ENCODE measurements at regions not wholly inside any gene's neighbourhood (a gene's known extent, or its start where the extent isn't known, plus 50 kb on each side); places are given as distances from the start of the nearest gene placed in this dataset.

- no peaks in the 10 kb centered on the region for H3K4me1 Mint-ChIP-seq
- DNase-seq (no peak), ATAC-seq (no peak)
- no peak overlapping the region for H3K27ac Mint-ChIP-seq
- H3K36me3 Mint-ChIP-seq (ENCODE audit: low read depth), result no peaks in the 10 kb centered on the region
- no peak overlapping the region for H3K4me3 Mint-ChIP-seq
- H3K9me3 ChIP-seq (ENCODE audit: control insufficient read depth, low read length, poor library complexity, severe bottlenecking), result no peaks in the 10 kb centered on the region
- H3K27me3 Mint-ChIP-seq, result no peaks in the 10 kb centered on the region
Measured at GRCh38 chr10:130757821-130758489, 553.6 kb downstream of the TCERG1L start.

- no peak for ATAC-seq
Measured at GRCh38 chr10:130758529-130758928, 553.0 kb downstream of the TCERG1L start.

DNA sequence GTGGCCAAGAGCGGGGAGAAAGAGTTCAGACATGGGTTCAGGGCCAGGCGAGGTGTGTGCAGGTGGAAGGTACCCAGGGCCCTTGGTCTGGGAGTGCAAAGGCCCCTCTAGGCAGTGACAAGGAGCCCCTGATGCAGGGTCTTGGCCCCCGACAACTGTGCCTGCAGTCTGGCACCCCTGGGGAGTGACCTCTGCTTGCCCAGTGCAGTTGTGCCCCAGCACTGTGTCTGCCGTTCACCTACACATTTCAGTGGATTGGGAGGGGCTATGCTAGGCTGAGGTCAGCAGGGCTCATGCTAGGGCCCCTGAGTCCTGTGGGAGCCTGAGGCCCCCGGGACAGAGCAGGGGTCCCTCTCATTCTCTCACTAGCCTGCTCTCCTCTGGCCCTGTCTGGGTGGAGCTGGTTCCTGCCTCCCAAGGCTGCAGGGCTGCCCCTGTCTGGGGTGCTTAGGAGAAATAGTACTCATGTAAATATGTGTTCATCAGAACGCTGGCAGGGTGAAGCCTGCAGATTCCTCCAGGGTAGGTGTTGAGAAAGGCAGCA lies 550.4 kb downstream of the TCERG1L start:
- no peaks in the 10 kb centered on the region for H3K4me1 Mint-ChIP-seq
- no peaks in the 10 kb centered on the region for H3K9me3 ChIP-seq (ENCODE audit: control insufficient read depth, low read length, poor library complexity, severe bottlenecking)
- peaks cover 2% of the 10 kb centered on the region for H3K36me3 Mint-ChIP-seq (ENCODE audit: low read depth)
- DNase-seq, result no peak
- H3K27ac Mint-ChIP-seq, result no peak overlapping the region
- no peak overlapping the region for H3K4me3 Mint-ChIP-seq
- no peak for ATAC-seq
- H3K27me3 Mint-ChIP-seq, result no peaks in the 10 kb centered on the region

More at GRCh38 chr10:130758529-130758928, 553.0 kb downstream of the TCERG1L start:
- H3K36me3 Mint-ChIP-seq (ENCODE audit: low read depth), result no peaks in the 10 kb centered on the region
- H3K27me3 Mint-ChIP-seq, result no peaks in the 10 kb centered on the region
- no peak overlapping the region for H3K4me3 Mint-ChIP-seq
- DNase-seq, result no peak
- no peaks in the 10 kb centered on the region for H3K9me3 ChIP-seq (ENCODE audit: control insufficient read depth, low read length, poor library complexity, severe bottlenecking)
- no peaks in the 10 kb centered on the region for H3K4me1 Mint-ChIP-seq
- H3K27ac Mint-ChIP-seq, result no peak overlapping the region

- H3K4me1 Mint-ChIP-seq, result no peaks in the 10 kb centered on the region
- H3K36me3 Mint-ChIP-seq (ENCODE audit: low read depth), result peaks cover 3% of the 10 kb centered on the region
- H3K27me3 Mint-ChIP-seq, result no peaks in the 10 kb centered on the region
- no peak overlapping the region for H3K27ac Mint-ChIP-seq
- ATAC-seq, result no peak
- DNase-seq, result no peak
- no peaks in the 10 kb centered on the region for H3K9me3 ChIP-seq (ENCODE audit: control insufficient read depth, low read length, poor library complexity, severe bottlenecking)
- H3K4me3 Mint-ChIP-seq, result no peak overlapping the region
Measured at GRCh38 chr10:130761788-130762301, 549.7 kb downstream of the TCERG1L start.

- peaks cover 3% of the 10 kb centered on the region for H3K36me3 Mint-ChIP-seq (ENCODE audit: low read depth)
- no peaks in the 10 kb centered on the region for H3K27me3 Mint-ChIP-seq
- no peaks in the 10 kb centered on the region for H3K9me3 ChIP-seq (ENCODE audit: control insufficient read depth, low read length, poor library complexity, severe bottlenecking)
- H3K4me3 Mint-ChIP-seq, result no peak overlapping the region
- no peak overlapping the region for H3K27ac Mint-ChIP-seq
- no peaks in the 10 kb centered on the region for H3K4me1 Mint-ChIP-seq
- ATAC-seq (no peak), DNase-seq (no peak)
Measured at GRCh38 chr10:130762491-130762890, 549.0 kb downstream of the TCERG1L start.

DNA sequence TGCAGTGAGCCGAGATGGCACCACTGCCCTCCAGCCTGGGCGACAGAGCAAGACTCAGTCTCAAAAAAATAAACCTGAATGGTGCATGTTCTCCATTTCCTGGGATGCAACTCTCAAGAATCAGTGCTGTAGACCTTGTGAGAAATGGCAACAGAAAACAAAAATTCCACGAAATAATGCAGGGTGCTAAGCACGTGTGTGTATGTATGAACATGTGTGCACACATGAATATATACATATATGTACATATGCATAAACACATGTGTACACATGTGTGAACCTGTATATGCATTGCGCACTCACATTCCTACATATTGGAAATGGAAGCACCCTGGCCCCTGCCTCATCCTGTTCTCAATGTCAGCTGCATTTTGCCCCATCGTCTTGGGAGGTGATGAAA lies 548.5 kb downstream of the TCERG1L start:
- Mint-ChIP-seq H3K27me3 (no peaks in the 10 kb centered on the region), H3K4me3 (no peak overlapping the region), H3K36me3 (ENCODE audit: low read depth) (peaks cover 3% of the 10 kb centered on the region), H3K27ac (no peak overlapping the region), H3K4me1 (no peaks in the 10 kb centered on the region)
- DNase-seq, result no peak
- no peaks in the 10 kb centered on the region for H3K9me3 ChIP-seq (ENCODE audit: control insufficient read depth, low read length, poor library complexity, severe bottlenecking)
- ATAC-seq, result no peak

DNA sequence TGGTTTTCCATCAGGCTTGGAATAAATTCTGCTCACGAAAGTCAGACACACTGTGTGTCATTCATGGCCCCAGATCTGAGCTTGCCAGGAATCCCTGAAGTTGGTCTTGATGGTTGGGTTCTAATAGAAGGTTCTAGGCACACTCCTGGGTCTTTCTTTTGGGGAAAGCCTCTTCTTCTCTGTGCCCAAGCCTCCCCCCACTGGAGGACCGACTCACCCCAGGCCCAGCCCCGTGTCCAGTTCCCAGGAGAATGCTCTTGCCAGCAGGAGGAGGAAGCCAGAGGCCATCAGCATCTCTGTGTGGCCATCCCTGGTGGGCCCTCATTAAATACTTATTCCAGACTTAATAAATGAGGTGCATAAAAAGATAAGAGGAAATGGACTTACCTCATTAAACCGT lies 548.0 kb downstream of the TCERG1L start:
- Mint-ChIP-seq H3K4me3 (no peak overlapping the region), H3K4me1 (no peaks in the 10 kb centered on the region), H3K27ac (no peak overlapping the region), H3K36me3 (ENCODE audit: low read depth) (peaks cover 3% of the 10 kb centered on the region), H3K27me3 (no peaks in the 10 kb centered on the region)
- no peaks in the 10 kb centered on the region for H3K9me3 ChIP-seq (ENCODE audit: control insufficient read depth, low read length, poor library complexity, severe bottlenecking)
- ATAC-seq (no peak), DNase-seq (no peak)

DNA sequence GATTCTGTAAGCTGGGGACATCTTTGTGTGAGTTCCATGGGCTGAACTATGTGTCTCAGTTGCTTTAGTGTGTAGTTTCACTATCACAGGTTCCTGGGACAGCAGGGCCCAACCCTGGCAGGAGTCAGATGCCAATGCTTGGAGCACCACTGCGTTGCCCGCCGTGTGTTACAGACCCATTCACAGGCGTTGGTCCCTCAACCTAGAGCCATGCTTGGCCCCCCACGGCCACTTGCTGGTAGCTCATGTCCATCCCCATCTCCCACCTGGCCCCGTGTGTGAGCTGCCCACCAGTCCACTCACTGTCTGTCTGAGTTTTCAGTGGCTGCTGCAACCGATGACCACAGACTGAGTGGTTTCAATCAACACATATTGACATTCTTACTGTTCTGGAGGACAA lies 546.9 kb downstream of the TCERG1L start:
- ATAC-seq, result no peak
- no peak for DNase-seq
- Mint-ChIP-seq H3K27ac (no peak overlapping the region), H3K36me3 (ENCODE audit: low read depth) (peaks cover 3% of the 10 kb centered on the region), H3K27me3 (no peaks in the 10 kb centered on the region), H3K4me1 (no peaks in the 10 kb centered on the region), H3K4me3 (no peak overlapping the region)
- no peaks in the 10 kb centered on the region for H3K9me3 ChIP-seq (ENCODE audit: control insufficient read depth, low read length, poor library complexity, severe bottlenecking)

DNA sequence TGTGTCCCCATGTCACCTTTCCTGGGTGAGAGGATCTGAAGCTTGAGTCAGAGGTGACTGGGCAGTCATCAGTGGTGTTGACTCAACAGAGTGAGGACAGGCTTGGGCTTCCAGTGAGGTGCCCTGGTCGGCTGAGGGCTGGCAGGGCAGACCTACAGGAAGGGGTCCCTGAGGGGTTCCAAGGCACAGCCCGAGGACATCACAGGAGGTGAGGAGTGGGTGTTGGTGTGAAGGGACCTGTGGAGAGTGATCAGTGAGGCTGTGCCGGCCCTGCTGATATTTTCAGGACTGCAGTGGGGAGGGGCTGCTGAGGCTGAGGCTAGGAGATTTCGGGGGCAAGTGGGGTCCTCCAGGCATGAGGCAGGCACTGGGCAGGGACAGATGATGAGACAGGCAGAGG lies 545.5 kb downstream of the TCERG1L start:
- H3K27me3 Mint-ChIP-seq, result no peaks in the 10 kb centered on the region

DNA sequence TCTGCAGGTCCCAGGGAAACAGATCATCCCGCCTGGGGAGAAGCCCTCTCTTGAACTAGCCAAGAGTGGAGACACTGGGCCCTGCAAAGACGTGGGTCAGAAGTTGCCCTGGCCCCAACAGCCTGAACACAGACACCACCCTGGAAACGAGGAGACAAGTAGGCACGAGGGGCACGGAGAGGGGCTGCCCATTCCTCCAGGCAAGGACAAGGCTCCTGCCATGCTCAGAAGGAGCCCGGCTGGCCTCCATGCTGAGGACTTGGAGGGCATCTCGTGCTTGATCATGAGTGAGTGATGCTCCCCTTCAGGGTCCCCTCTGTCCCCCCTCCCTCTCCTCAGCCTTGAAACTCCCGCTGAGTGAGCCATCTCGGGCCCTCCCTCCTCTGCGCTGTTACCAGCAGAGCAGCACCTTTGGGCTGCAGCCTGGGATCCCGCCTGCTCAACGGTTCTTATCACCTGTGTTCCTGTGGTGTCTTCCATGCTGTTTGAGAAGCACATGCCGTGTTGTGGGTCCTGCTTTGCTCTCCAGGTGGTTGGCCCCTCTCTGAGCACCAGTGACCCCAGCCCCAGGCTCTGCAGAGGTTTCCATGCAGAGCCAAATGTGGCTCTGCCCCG lies 544.3 kb downstream of the TCERG1L start:
- peaks cover 3% of the 10 kb centered on the region for H3K36me3 Mint-ChIP-seq (ENCODE audit: low read depth)
- H3K27ac Mint-ChIP-seq, result no peak overlapping the region
- peaks cover 8% of the 10 kb centered on the region for H3K27me3 Mint-ChIP-seq
- no peaks in the 10 kb centered on the region for H3K4me1 Mint-ChIP-seq
- DNase-seq (no peak), ATAC-seq (no peak)
- no peaks in the 10 kb centered on the region for H3K9me3 ChIP-seq (ENCODE audit: control insufficient read depth, low read length, poor library complexity, severe bottlenecking)
- no peak overlapping the region for H3K4me3 Mint-ChIP-seq

More for the DNA sequence above, 545.5 kb downstream of the TCERG1L start:
- no peaks in the 10 kb centered on the region for H3K4me1 Mint-ChIP-seq
- no peaks in the 10 kb centered on the region for H3K9me3 ChIP-seq (ENCODE audit: control insufficient read depth, low read length, poor library complexity, severe bottlenecking)
- H3K27ac Mint-ChIP-seq, result no peak overlapping the region
- H3K36me3 Mint-ChIP-seq (ENCODE audit: low read depth), result peaks cover 3% of the 10 kb centered on the region
- no peak for DNase-seq
- ATAC-seq, result no peak
- no peak overlapping the region for H3K4me3 Mint-ChIP-seq

DNA sequence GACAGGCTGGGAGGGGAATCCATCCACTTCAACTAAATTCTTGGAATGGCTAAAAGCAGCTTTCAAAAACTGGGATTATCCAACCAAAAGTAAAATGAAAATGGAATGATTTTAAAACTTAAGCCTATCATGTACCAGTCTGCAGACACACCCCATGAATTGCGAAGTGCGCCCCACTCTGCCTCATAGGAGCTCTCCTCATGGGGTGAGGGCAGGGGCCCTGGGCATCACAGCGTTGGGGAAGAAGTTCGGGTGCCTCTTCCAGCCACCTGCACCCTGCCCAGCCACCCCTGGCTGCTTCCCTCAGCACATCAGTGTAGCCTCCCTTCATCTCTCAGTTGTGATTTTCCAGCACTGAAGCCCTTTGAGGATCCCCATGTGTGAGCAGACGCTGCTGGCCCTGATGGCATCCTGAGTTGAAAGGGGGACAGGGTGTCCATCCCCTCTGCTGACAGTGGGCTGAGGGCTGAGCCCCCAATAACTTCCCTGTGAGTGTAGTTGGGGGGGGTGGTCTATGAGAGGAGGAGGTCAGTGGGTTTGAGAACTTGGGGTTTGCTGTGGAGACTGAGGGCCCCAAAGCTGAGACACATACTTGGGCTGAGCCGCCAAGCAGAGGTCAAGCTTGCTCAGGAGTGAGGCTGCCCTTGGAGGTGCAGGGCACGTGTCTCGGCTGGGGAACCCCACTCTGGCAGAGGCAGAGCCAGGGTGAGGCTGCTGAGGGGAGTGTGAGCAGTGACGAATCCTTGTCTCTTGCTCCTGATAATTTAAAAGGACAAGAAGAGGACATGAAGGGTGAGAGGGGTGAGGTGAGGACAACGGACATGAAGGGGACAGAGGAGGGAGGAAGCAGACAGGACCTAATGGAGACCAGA lies 542.1 kb downstream of the TCERG1L start:
- Mint-ChIP-seq H3K27ac (no peak overlapping the region), H3K27me3 (peaks cover 29% of the 10 kb centered on the region), H3K4me1 (no peaks in the 10 kb centered on the region), H3K36me3 (ENCODE audit: low read depth) (peaks cover 3% of the 10 kb centered on the region), H3K4me3 (no peak overlapping the region)
- DNase-seq, result no peak
- no peaks in the 10 kb centered on the region for H3K9me3 ChIP-seq (ENCODE audit: control insufficient read depth, low read length, poor library complexity, severe bottlenecking)
- no peak for ATAC-seq

DNA sequence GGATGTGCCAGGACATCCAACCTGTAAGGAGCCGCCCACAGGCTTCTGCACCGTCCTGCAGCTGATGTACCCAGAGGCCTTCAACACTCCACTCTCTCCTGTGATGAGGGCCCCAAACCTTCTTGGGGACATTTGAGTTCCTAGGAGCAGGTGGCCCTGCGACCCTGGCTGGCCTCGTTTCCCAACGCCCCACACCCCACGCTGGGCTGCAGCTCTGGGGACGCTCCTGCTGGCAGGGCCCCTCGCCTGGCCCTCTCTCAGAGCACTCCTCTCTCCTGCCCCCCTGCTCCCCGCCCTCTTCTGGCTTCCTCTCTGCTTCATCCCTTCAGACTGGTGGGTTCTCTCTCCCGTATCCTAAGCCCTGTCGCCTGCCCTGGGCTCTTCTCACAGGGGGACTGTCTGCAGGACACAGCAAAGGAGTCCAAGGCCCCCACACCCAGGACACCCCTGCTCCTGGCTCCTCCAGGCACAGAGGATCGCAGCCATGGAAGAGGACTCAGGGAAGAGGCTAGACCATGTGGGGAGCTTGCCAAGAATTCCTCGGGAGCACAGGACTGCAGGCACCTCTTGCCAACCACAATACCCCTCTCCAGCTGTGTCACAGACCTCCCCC lies 541.4 kb downstream of the TCERG1L start:
- no peak overlapping the region for H3K27ac Mint-ChIP-seq
- DNase-seq (no peak), ATAC-seq (no peak)
- no peaks in the 10 kb centered on the region for H3K9me3 ChIP-seq (ENCODE audit: control insufficient read depth, low read length, poor library complexity, severe bottlenecking)
- H3K4me1 Mint-ChIP-seq, result no peaks in the 10 kb centered on the region
- H3K4me3 Mint-ChIP-seq, result no peak overlapping the region
- peaks cover 31% of the 10 kb centered on the region for H3K27me3 Mint-ChIP-seq
- peaks cover 3% of the 10 kb centered on the region for H3K36me3 Mint-ChIP-seq (ENCODE audit: low read depth)

- no peak for ATAC-seq
- H3K27ac Mint-ChIP-seq, result no peak overlapping the region
- no peak for DNase-seq
- H3K9me3 ChIP-seq (ENCODE audit: control insufficient read depth, low read length, poor library complexity, severe bottlenecking), result no peaks in the 10 kb centered on the region
- H3K27me3 Mint-ChIP-seq, result peaks cover 31% of the 10 kb centered on the region
- H3K4me3 Mint-ChIP-seq, result no peak overlapping the region
- H3K36me3 Mint-ChIP-seq (ENCODE audit: low read depth), result no peaks in the 10 kb centered on the region
- no peaks in the 10 kb centered on the region for H3K4me1 Mint-ChIP-seq
Measured at GRCh38 chr10:130771491-130771946, 540.0 kb downstream of the TCERG1L start.

All from T-helper 17 cell (primary cell).